ENCODE measurements at regions not wholly inside any gene's neighbourhood (a gene's known extent, or its start where the extent isn't known, plus 50 kb on each side); places are given as distances from the start of the nearest gene placed in this dataset.

- H3K79me2 ChIP-seq (ENCODE audit: insufficient read depth, low read length) = no peaks in the 10 kb centered on the region
- no peaks in the 10 kb centered on the region for H3K79me1 ChIP-seq (ENCODE audit: insufficient read depth, low read depth, low read length, poor library complexity, severe bottlenecking)
- no peak overlapping the region for H4K5ac ChIP-seq (ENCODE audit: insufficient read length, low read depth, low read length)
- Mint-ChIP-seq H3K4me3 (no peak overlapping the region), H3K4me1 (no peaks in the 10 kb centered on the region), H3K9me3 (no peaks in the 10 kb centered on the region), H3K36me3 (ENCODE audit: insufficient read depth in 1 of 3, low read depth in 3 of 3) (no peaks in the 10 kb centered on the region), H3K27ac (no peak overlapping the region), H3K27me3 (ENCODE audit: low read depth) (no peaks in the 10 kb centered on the region; the same call in none of the 2 replicates)
- H2AK5ac ChIP-seq (ENCODE audit: insufficient read length, low read length) = no peak overlapping the region
- no peaks in the 10 kb centered on the region for H4K20me1 ChIP-seq (ENCODE audit: control insufficient read depth, insufficient read depth, insufficient read length)
- no peak overlapping the region for H3K9ac ChIP-seq (ENCODE audit: extremely low read depth, insufficient read length, low read length)
- DNase-seq = no peak
- H2BK5ac ChIP-seq (ENCODE audit: insufficient read length, low read length) = no peak overlapping the region
- H2BK120ac ChIP-seq (ENCODE audit: low read depth, low read length, poor library complexity, severe bottlenecking) = no peak overlapping the region
- H3K23me2 ChIP-seq (ENCODE audit: insufficient read length, low read depth, low read length, poor library complexity, severe bottlenecking) = no peaks in the 10 kb centered on the region
- no peak overlapping the region for H3K14ac ChIP-seq (ENCODE audit: insufficient read depth, low read length)
- no peaks in the 10 kb centered on the region for H3K27me3 ChIP-seq (ENCODE audit: insufficient read depth, low read length)
- no peak overlapping the region for H3K4me2 ChIP-seq (ENCODE audit: insufficient read depth, insufficient read length, low read length)
- no peaks in the 10 kb centered on the region for H3K9me3 ChIP-seq (ENCODE audit: control insufficient read depth, low read depth, low read length)
- no CpG with 5 or more reads among the region's 2 CpGs for WGBS (ENCODE audit: extremely low coverage, insufficient read length, low lambda C conversion rate)
- H3K4me1 ChIP-seq (ENCODE audit: insufficient read depth, low read length) = no peaks in the 10 kb centered on the region
- H3K56ac ChIP-seq (ENCODE audit: insufficient read length, low read depth, low read length) = no peak overlapping the region
- H3K27ac ChIP-seq (ENCODE audit: insufficient read length, low read depth, low read length) = no peak overlapping the region
- H4K91ac ChIP-seq (ENCODE audit: insufficient read length, low read depth, low read length) = no peak overlapping the region
- H3T11ph ChIP-seq (ENCODE audit: low read length) = no peak overlapping the region
- H2BK20ac ChIP-seq (ENCODE audit: low read depth, low read length, poor library complexity, severe bottlenecking) = no peak overlapping the region
- H3K18ac ChIP-seq (ENCODE audit: insufficient read length, low read depth, low read length) = no peak overlapping the region
- no peak overlapping the region for H3K23ac ChIP-seq (ENCODE audit: insufficient read length, low read depth, low read length)
- no peak for TF ChIP-seq CTCF (conservative IDR thresholded peaks at IDR 0.05)
- H3K4ac ChIP-seq (ENCODE audit: low read depth, low read length) = no peak overlapping the region
- no peak overlapping the region for H2AFZ ChIP-seq (ENCODE audit: low read length)
- H4K8ac ChIP-seq (replicated peaks; ENCODE audit: insufficient read length, low read depth, low read length) = no peak overlapping the region
- no peak overlapping the region for H2BK15ac ChIP-seq (ENCODE audit: low read depth, low read length)
- H2BK12ac ChIP-seq (ENCODE audit: insufficient read length, low read depth, low read length) = no peak overlapping the region
These were observed 237.4 kb upstream of the PIK3R1 start for GRCh38 chr5:67978171-67978570.
